ENCODE measurements at regions not wholly inside any gene's neighbourhood (a gene's known extent, or its start where the extent isn't known, plus 50 kb on each side); places are given as distances from the start of the nearest gene placed in this dataset.

- no peak for TF ChIP-seq JUND (IDR thresholded peaks at IDR 0.05; ENCODE audit: low read depth, low read length)
- no peak for TF ChIP-seq GABPA (IDR thresholded peaks at IDR 0.05; ENCODE audit: low read depth)
- TF ChIP-seq EZH2 (IDR thresholded peaks at IDR 0.05; ENCODE audit: borderline replicate concordance, control insufficient read depth, low read depth, low read length) = no peak
- TF ChIP-seq HDGF (IDR thresholded peaks at IDR 0.05) = no peak
- no peak for TF ChIP-seq ESRRA (IDR thresholded peaks at IDR 0.05; ENCODE audit: low read length)
- no peak for TF ChIP-seq RFX5 (IDR thresholded peaks at IDR 0.05; ENCODE audit: low read depth, low read length)
- no peak for TF ChIP-seq CTCF (IDR thresholded peaks at IDR 0.05 in 2 of 3, conservative IDR thresholded peaks at IDR 0.05 in 1 of 3; ENCODE audit: control insufficient read depth in 2 of 3, extremely low read depth in 1 of 3, insufficient read depth in 1 of 3, low read depth in 3 of 3, low read length in 3 of 3)
- TF ChIP-seq POLR2A (IDR thresholded peaks at IDR 0.05; ENCODE audit: low read depth, low read length) = no peak
- TF ChIP-seq, protein P1, sequence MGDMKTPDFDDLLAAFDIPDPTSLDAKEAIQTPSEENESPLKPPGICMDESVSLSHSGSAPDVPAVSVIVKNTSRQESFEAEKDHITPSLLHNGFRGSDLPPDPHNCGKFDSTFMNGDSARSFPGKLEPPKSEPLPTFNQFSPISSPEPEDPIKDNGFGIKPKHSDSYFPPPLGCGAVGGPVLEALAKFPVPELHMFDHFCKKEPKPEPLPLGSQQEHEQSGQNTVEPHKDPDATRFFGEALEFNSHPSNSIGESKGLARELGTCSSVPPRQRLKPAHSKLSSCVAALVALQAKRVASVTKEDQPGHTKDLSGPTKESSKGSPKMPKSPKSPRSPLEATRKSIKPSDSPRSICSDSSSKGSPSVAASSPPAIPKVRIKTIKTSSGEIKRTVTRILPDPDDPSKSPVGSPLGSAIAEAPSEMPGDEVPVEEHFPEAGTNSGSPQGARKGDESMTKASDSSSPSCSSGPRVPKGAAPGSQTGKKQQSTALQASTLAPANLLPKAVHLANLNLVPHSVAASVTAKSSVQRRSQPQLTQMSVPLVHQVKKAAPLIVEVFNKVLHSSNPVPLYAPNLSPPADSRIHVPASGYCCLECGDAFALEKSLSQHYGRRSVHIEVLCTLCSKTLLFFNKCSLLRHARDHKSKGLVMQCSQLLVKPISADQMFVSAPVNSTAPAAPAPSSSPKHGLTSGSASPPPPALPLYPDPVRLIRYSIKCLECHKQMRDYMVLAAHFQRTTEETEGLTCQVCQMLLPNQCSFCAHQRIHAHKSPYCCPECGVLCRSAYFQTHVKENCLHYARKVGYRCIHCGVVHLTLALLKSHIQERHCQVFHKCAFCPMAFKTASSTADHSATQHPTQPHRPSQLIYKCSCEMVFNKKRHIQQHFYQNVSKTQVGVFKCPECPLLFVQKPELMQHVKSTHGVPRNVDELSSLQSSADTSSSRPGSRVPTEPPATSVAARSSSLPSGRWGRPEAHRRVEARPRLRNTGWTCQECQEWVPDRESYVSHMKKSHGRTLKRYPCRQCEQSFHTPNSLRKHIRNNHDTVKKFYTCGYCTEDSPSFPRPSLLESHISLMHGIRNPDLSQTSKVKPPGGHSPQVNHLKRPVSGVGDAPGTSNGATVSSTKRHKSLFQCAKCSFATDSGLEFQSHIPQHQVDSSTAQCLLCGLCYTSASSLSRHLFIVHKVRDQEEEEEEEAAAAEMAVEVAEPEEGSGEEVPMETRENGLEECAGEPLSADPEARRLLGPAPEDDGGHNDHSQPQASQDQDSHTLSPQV (IDR thresholded peaks at IDR 0.05) = no peak
- no peak for TF ChIP-seq NFYB (IDR thresholded peaks at IDR 0.05; ENCODE audit: insufficient read depth, low read depth, low read length)
- no peak for TF ChIP-seq NR2F1 (conservative IDR thresholded peaks at IDR 0.05)
- no peak for TF ChIP-seq EGR1 (IDR thresholded peaks at IDR 0.05; ENCODE audit: borderline replicate concordance in 1 of 2, low read depth in 2 of 2, low read length in 2 of 2)
Measured at GRCh38 chr6:19289457-19289856, 547.7 kb upstream of the ID4 start.

All from GM12878 (cell line).